Cardiac muscle cell (in vitro differentiated cells and primary cell): ENCODE measurements at regions not wholly inside any gene's neighbourhood (a gene's known extent, or its start where the extent isn't known, plus 50 kb on each side); places are given as distances from the start of the nearest gene placed in this dataset.
A peak's percentile ranks its signal among the peaks of the same experiment; 100 is the strongest.

Experiments
- DNase-seq, 2 donors: peaks; one replicate each; pipeline versions ENCODE4 v3.0.0 to v3.0.0-alpha.2; 2010 to 2017; ENCODE audit warnings: low read depth in 1 of 2, low spot score in 1 of 2
- H3K27ac ChIP-seq: fragments of 200-600 bp; sonication (generic); 2 replicates; pipeline ENCODE4 v1.5.1; 2016
- H3K27me3 ChIP-seq: fragments of 200-600 bp; sonication (generic); 2 replicates; pipeline ENCODE4 v1.6.0; 2016; ENCODE audit warnings: control low read depth
- H3K36me3 ChIP-seq: fragments of 200-600 bp; sonication (generic); 2 replicates; pipeline ENCODE4 v1.5.1; 2016; ENCODE audit warnings: control low read depth
- H3K4me1 ChIP-seq: fragments of 200-600 bp; sonication (generic); 2 replicates; pipeline ENCODE4 v1.8.1; 2017; ENCODE audit warnings: low read depth, mild to moderate bottlenecking, mixed run types
- H3K4me3 ChIP-seq: fragments of 200-600 bp; sonication (generic); 2 replicates; pipeline ENCODE4 v1.5.1; 2016; ENCODE audit warnings: mild to moderate bottlenecking
- H3K9me3 ChIP-seq: fragments of 200-600 bp; sonication (generic); 2 replicates; pipeline ENCODE4 v1.5.1; 2017; ENCODE audit warnings: low read depth, mild to moderate bottlenecking, control low read depth
- TF ChIP-seq, protein P1 (sequence below): IDR thresholded peaks from 2 replicates; pipeline ENCODE4 v1.5.1; 2012; ENCODE audit warnings: low read depth, mild to moderate bottlenecking, low read length

DNA sequence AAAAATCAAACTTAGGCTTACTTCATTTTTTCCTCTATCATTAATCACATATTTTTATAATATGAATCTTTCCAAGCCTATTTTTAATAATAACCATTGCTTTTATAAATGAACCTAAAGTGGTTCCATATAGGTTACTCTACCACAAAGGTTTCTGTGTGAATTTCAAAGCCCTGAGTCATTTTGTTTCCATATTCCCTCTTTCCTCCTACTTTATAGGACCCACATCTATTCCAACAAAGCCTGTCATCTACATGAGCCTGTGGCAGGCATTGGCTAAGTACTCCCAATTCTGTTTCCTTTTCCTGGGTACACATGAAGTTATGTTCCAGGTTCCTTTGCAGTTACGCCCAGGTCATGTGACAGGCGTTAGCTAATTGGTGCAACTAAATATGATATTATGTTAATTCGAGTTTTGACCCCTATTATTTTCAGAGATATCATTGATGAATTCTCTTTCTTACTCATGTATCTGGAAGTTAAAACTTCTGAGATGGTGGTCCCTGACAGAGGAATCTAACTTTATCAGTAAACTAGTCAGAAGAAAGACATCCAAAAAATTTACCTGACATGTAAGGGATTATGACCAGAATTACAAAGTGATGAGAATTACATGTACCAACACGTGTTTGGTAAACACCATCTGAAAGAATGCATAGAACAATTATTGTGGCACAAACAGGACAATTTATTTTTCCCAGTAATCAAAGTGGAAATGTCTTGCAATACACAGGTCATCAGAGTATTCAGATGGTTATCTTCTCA, 1264.0 kb upstream of the CNTN5 start:
- TF ChIP-seq, protein P1, sequence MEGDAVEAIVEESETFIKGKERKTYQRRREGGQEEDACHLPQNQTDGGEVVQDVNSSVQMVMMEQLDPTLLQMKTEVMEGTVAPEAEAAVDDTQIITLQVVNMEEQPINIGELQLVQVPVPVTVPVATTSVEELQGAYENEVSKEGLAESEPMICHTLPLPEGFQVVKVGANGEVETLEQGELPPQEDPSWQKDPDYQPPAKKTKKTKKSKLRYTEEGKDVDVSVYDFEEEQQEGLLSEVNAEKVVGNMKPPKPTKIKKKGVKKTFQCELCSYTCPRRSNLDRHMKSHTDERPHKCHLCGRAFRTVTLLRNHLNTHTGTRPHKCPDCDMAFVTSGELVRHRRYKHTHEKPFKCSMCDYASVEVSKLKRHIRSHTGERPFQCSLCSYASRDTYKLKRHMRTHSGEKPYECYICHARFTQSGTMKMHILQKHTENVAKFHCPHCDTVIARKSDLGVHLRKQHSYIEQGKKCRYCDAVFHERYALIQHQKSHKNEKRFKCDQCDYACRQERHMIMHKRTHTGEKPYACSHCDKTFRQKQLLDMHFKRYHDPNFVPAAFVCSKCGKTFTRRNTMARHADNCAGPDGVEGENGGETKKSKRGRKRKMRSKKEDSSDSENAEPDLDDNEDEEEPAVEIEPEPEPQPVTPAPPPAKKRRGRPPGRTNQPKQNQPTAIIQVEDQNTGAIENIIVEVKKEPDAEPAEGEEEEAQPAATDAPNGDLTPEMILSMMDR: no peak
- Histone ChIP-seq H3K4me3 (no peak overlapping the region), H3K36me3 (no peaks in the 10 kb centered on the region), H3K9me3 (no peaks in the 10 kb centered on the region), H3K4me1 (no peaks in the 10 kb centered on the region), H3K27me3 (no peaks in the 10 kb centered on the region), H3K27ac (no peak overlapping the region)
- DNase-seq: no peak

DNA sequence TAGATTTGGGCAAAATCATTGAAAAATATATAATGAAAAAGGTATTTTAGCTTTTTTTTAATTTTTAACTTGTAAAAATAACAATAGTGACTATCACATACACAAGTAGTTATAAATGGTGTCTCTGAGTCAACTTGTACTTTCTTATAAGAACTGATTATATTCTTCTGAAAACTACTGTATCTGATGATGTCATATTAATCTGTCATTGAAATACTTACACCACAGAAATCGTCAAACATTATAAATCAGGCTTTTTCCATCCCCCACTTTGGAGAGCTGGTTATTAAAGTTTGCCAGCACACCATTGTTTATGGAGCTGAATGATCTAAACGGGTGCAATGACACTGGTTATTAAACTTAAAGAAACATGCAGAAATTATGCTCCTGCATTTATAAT, 1259.6 kb upstream of the CNTN5 start:
- no peak for DNase-seq
- TF ChIP-seq, protein P1: no peak
- no peak overlapping the region for H3K27ac ChIP-seq
- no peaks in the 10 kb centered on the region for H3K27me3 ChIP-seq
- H3K4me1 ChIP-seq: peaks cover 7% of the 10 kb centered on the region
- H3K9me3 ChIP-seq: no peaks in the 10 kb centered on the region
- no peak overlapping the region for H3K4me3 ChIP-seq
- H3K36me3 ChIP-seq: no peaks in the 10 kb centered on the region

DNA sequence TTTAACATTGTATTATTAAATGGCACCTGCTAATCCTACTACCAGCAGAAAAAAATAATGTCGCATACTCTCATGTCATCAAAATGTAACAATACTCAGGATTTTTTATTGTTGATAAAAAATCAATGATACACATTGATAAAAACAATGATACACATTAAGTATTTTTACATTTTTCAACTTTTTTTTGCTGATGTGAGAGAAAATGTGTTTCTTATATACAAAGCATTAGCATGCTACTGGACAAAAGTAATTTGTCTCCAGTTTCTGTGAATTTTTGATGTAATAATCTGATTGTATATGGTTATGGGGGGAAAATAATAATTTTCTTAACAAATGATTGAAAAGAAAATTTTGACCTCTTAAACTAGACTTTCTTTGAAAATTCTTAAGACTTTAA, 1256.6 kb upstream of the CNTN5 start:
- no peak for DNase-seq
- H3K4me1 ChIP-seq: peaks cover 7% of the 10 kb centered on the region
- H3K4me3 ChIP-seq: no peak overlapping the region
- peak overlapping the region; percentile 7 for H3K27ac ChIP-seq
- no peaks in the 10 kb centered on the region for H3K27me3 ChIP-seq
- H3K9me3 ChIP-seq: no peaks in the 10 kb centered on the region
- TF ChIP-seq, protein P1: no peak
- no peaks in the 10 kb centered on the region for H3K36me3 ChIP-seq

DNA sequence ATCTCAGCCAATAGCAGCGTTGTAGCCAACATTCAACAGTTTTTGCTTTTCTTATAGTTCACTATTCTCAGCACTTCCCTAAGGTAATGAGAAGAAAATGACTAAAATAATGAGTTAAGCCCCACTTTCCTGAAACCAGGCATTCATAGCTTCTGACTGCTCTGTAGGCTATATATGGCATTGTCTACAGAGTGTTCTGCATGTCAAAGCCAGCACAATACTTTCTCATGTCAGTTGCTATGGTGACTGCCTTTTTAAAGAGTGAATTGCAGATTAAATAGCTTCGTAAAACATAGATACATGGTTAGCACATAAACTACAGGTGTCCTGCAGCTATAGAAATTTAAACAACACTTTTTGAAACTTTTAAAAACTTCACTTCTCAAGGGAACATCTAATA, 1256.1 kb upstream of the CNTN5 start:
- DNase-seq: peak; percentile 7 to 8
- Histone ChIP-seq H3K36me3 (no peaks in the 10 kb centered on the region), H3K9me3 (no peaks in the 10 kb centered on the region), H3K4me1 (peaks cover 7% of the 10 kb centered on the region), H3K27me3 (no peaks in the 10 kb centered on the region), H3K27ac (peak overlapping the region; percentile 7), H3K4me3 (no peak overlapping the region)
- TF ChIP-seq, protein P1: no peak

DNA sequence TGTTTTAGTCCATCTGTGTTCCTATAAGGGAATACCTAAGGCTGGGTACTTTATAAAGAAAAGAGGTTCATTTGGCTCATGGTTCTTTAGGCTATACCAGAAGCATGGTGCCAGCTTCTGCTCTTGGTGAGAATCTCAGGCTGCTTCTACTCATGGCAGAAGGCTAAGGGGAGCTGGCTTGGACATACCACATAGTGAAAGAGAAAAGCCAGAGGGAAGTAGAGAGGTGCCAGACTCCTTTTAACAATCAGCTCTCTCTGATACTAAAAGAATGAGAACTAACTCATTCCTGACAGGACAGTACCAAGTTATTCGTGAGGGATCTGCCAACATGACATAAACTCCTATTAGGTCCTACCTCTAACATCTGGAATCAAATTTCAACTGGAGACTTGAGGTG, 1250.2 kb upstream of the CNTN5 start:
- Histone ChIP-seq H3K27ac (no peak overlapping the region), H3K4me1 (no peaks in the 10 kb centered on the region), H3K36me3 (no peaks in the 10 kb centered on the region), H3K9me3 (no peaks in the 10 kb centered on the region), H3K27me3 (no peaks in the 10 kb centered on the region), H3K4me3 (no peak overlapping the region)
- no peak for DNase-seq
- TF ChIP-seq, protein P1: no peak
